Subcutaneous abdominal adipose tissue (tissue), 5 donors: ENCODE measurements at regions not wholly inside any gene's neighbourhood (a gene's known extent, or its start where the extent isn't known, plus 50 kb on each side); places are given as distances from the start of the nearest gene placed in this dataset.

ENCODE experiments used
- H3K27ac ChIP-seq: one replicate; pipeline ENCODE4 v1.7.0; 2013; ENCODE audit warnings: low read depth, mild to moderate bottlenecking, inconsistent platforms, low read length, moderate library complexity
- H3K27me3 ChIP-seq, 5 donors: one replicate each; pipeline ENCODE4 v1.7.0; 2013; ENCODE audit warnings: low read length in 5 of 5, inconsistent platforms in 1 of 5; ENCODE audit not compliant: control insufficient read depth in 5 of 5, insufficient read depth in 4 of 5
- H3K36me3 ChIP-seq, 5 donors: one replicate each; pipeline ENCODE4 v1.7.0; 2013; ENCODE audit warnings: low read length in 5 of 5; ENCODE audit not compliant: control insufficient read depth in 5 of 5, insufficient read depth in 5 of 5
- H3K4me1 ChIP-seq, 5 donors: one replicate each; pipeline ENCODE4 v1.7.0; 2013; ENCODE audit warnings: low read length in 5 of 5, mild to moderate bottlenecking in 3 of 5, moderate library complexity in 1 of 5; ENCODE audit not compliant: control insufficient read depth in 5 of 5, insufficient read depth in 5 of 5
- H3K4me3 ChIP-seq, 5 donors: one replicate each; pipeline ENCODE4 v1.7.0; 2013; ENCODE audit warnings: low read length in 5 of 5, low read depth in 1 of 5
- H3K9ac ChIP-seq, 5 donors: one replicate each; pipeline ENCODE4 v1.7.0; 2013; ENCODE audit warnings: low read length in 5 of 5, mild to moderate bottlenecking in 4 of 5, moderate library complexity in 3 of 5
- H3K9me3 ChIP-seq, 5 donors: one replicate each; pipeline ENCODE4 v1.7.0; 2013; ENCODE audit warnings: low read length in 5 of 5; ENCODE audit not compliant: control insufficient read depth in 5 of 5
- donor health status: healthy.
- donor health status: healthy.
- donor health status: healthy.
- donor health status: healthy.
- donor health status: healthy.

DNA sequence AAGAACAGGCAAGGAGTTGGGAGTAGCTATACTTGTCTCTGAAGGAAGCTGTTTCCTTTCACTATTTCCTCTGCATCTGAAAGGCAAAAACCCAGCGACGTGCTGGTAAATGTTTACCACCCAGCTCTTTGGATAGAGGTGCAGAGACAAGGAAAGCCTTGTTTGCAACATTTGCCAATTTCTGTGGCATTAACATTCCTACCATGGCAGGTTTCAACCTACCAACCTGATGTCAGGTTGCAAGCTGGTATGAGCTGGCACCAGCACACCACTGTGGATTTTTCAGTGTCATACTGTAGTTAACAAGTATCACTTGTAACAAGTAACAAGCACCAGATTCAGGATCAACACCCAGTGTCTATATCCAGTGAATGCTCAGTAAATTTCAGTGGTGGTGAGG lies 294.8 kb upstream of the TMPO start:
- Histone ChIP-seq H3K4me1 (no peaks in the 10 kb centered on the region), H3K36me3 (no peaks in the 10 kb centered on the region), H3K9me3 (no peaks in the 10 kb centered on the region), H3K27ac (no peak overlapping the region), H3K9ac (no peak overlapping the region), H3K27me3 (no peaks in the 10 kb centered on the region), H3K4me3 (no peak overlapping the region)

DNA sequence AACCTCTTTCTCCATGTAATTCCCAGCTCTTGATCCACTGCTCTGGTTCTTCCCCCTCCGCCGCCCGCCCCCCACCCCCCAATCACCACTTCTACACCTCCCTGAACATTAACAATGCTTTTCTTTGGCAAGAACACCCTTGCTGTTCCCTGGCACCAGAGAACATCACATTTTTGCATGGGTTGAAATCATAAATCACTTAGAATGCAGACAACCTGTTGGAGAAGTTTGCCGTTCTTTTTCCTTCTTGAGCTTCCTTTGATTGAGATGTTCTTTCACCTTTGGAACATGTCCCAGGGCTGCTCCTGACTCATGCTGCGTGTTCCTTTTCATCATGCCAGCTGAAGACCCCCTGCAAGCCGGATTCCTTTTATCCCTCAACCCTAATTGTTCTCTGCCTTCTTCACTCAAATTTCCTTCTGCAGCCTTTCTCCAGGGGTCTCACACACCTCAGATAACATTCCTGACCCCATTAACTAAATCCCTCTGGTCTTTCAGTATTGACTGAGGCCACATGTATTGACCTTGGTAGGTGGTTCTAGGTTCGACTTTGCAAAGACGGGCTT lies 294.1 kb upstream of the TMPO start:
- Histone ChIP-seq H3K4me1 (no peaks in the 10 kb centered on the region), H3K9me3 (no peaks in the 10 kb centered on the region), H3K36me3 (no peaks in the 10 kb centered on the region), H3K27ac (no peak overlapping the region), H3K27me3 (no peaks in the 10 kb centered on the region), H3K4me3 (no peak overlapping the region), H3K9ac (no peak overlapping the region)

DNA sequence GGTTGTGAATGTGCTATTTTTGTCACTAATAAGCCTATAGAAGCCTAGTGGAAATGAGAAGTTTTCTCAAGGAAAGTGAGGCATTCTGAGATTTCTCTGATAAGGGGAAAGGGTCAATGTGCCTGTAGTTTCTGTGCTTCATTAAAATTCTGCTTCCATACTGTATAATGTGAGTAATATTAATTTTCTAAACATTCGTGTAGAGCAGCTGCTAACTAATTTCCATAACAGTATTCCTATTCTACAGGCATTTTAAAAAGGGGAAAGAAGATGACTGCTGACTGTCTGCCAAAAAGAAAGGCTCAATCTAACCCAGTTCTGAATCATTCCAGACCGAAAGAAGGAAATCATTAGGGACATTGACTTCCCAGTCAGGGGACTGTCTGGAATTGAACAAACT lies 293.3 kb upstream of the TMPO start:
- H3K27ac ChIP-seq = no peak overlapping the region
- H3K4me1 ChIP-seq = no peaks in the 10 kb centered on the region

GRCh38 chr12:98224584-98225221 lies 290.7 kb upstream of the TMPO start:
- Histone ChIP-seq H3K9me3 (no peaks in the 10 kb centered on the region), H3K27me3 (no peaks in the 10 kb centered on the region), H3K4me1 (no peaks in the 10 kb centered on the region), H3K9ac (no peak overlapping the region), H3K4me3 (no peak overlapping the region), H3K36me3 (no peaks in the 10 kb centered on the region), H3K27ac (no peak overlapping the region)

More for the DNA sequence above, 293.3 kb upstream of the TMPO start:
- H3K4me3 ChIP-seq = no peak overlapping the region
- no peaks in the 10 kb centered on the region for H3K36me3 ChIP-seq
- no peak overlapping the region for H3K9ac ChIP-seq
- no peaks in the 10 kb centered on the region for H3K27me3 ChIP-seq
- no peaks in the 10 kb centered on the region for H3K9me3 ChIP-seq

DNA sequence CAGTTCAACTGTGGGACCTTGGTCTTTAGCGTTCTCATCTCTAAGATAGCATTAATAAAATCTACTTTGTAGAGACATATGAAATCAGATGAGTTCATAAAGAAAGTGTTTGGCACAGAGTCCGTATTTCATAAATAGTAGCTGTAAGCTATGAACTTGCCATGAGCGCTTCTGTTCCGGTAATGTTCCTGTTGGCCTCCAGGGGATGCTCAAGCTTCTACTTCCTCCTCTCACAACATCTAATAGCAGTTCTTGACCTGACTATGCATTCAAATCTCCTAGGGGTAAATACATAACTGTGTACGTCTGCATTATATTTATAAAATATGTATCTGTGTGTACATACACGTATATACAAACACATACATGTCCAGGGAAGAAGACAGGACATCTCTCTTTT lies 288.2 kb upstream of the TMPO start:
- no peaks in the 10 kb centered on the region for H3K4me1 ChIP-seq
- H3K4me3 ChIP-seq = no peak overlapping the region

GRCh38 chr12:98228683-98229539 lies 286.5 kb upstream of the TMPO start:
- no peaks in the 10 kb centered on the region for H3K36me3 ChIP-seq
- no peak overlapping the region for H3K27ac ChIP-seq
- H3K4me1 ChIP-seq = no peaks in the 10 kb centered on the region
- H3K9me3 ChIP-seq = no peaks in the 10 kb centered on the region
- no peak overlapping the region for H3K4me3 ChIP-seq
- no peaks in the 10 kb centered on the region for H3K27me3 ChIP-seq
- H3K9ac ChIP-seq = no peak overlapping the region

More for the DNA sequence above, 288.2 kb upstream of the TMPO start:
- H3K9ac ChIP-seq = no peak overlapping the region
- no peak overlapping the region for H3K27ac ChIP-seq
- no peaks in the 10 kb centered on the region for H3K9me3 ChIP-seq
- no peaks in the 10 kb centered on the region for H3K36me3 ChIP-seq
- H3K27me3 ChIP-seq = no peaks in the 10 kb centered on the region

DNA sequence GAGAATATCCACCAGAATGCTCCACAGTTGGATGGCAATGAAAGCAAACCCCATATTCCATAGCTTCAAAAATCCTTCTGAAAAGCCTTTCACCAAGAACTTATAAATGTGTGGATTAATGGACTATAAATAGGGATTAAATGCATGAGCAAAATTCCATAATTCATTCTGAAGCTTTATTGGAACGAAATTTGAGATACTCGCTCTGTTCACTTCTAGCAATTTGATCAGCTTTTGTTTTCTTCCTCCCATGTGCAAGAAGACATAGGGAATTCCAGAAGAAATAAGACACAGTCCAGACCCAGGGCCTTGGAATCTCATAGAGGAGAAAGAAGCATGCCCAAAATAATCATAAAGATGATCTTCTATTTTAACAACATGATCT lies 285.9 kb upstream of the TMPO start:
- no peaks in the 10 kb centered on the region for H3K27me3 ChIP-seq
- H3K27ac ChIP-seq = no peak overlapping the region

GRCh38 chr12:98232753-98233390 lies 282.5 kb upstream of the TMPO start:
- H3K27me3 ChIP-seq = no peaks in the 10 kb centered on the region
- no peaks in the 10 kb centered on the region for H3K36me3 ChIP-seq
- no peak overlapping the region for H3K4me3 ChIP-seq
- H3K9me3 ChIP-seq = peaks cover 0 to 2% (median 0%) of the 10 kb centered on the region in 5 donors
- no peak overlapping the region for H3K27ac ChIP-seq
- H3K4me1 ChIP-seq = no peaks in the 10 kb centered on the region
- no peak overlapping the region for H3K9ac ChIP-seq

More for the DNA sequence above, 285.9 kb upstream of the TMPO start:
- Histone ChIP-seq H3K4me1 (no peaks in the 10 kb centered on the region), H3K36me3 (no peaks in the 10 kb centered on the region), H3K9ac (no peak overlapping the region), H3K4me3 (no peak overlapping the region), H3K9me3 (no peaks in the 10 kb centered on the region)

DNA sequence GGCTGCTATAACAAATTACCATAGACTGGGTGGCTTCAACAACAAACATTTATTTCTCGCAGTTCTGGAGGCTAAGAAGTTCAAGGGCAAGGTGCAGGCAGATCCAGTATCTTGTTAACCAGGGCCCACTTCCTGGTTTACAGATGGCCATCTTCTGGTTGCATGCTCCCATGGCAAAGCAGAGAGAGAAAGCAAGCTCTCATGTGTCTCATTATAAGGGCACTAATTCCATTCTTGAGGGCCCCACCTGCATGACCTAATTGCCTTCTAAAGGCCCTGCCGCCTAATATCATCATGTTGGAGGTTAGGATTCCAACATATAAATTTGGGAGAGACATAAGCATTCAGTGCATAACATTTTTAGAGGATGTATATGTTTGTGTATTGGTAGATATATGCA lies 280.1 kb upstream of the TMPO start:
- Histone ChIP-seq H3K36me3 (no peaks in the 10 kb centered on the region), H3K9ac (no peak overlapping the region), H3K27ac (no peak overlapping the region), H3K27me3 (no peaks in the 10 kb centered on the region), H3K9me3 (peaks cover 0 to 2% (median 0%) of the 10 kb centered on the region in 5 donors), H3K4me1 (no peaks in the 10 kb centered on the region), H3K4me3 (no peak overlapping the region)
